H9 (cell line): ENCODE measurements at regions not wholly inside any gene's neighbourhood (a gene's known extent, or its start where the extent isn't known, plus 50 kb on each side); places are given as distances from the start of the nearest gene placed in this dataset.

ENCODE experiments used
- DNase-seq: peaks from one replicate; pipeline ENCODE4 v3.0.0-alpha.2; 2017
- H2AFZ ChIP-seq: one replicate; pipeline ENCODE4 v1.6.1; 2013; ENCODE audit warnings: mild to moderate bottlenecking, low read length, control low read depth, moderate library complexity
- H2AK5ac ChIP-seq: 2 replicates; pipeline ENCODE4 v1.6.1; 2013; ENCODE audit warnings: low read length, control low read depth, mixed read lengths; ENCODE audit not compliant: insufficient read length
- H2BK120ac ChIP-seq: one replicate; pipeline ENCODE4 v1.6.1; 2013; ENCODE audit warnings: low read depth, mild to moderate bottlenecking, low read length, control low read depth, inconsistent platforms; ENCODE audit not compliant: poor library complexity, severe bottlenecking
- H2BK12ac ChIP-seq: 2 replicates; pipeline ENCODE4 v1.6.1; 2013; ENCODE audit warnings: low read length, control low read depth, mixed read lengths, low read depth; ENCODE audit not compliant: insufficient read length
- H2BK15ac ChIP-seq: 2 replicates; pipeline ENCODE4 v1.6.1; 2013; ENCODE audit warnings: low read depth, low read length, control low read depth
- H2BK20ac ChIP-seq: one replicate; pipeline ENCODE4 v1.6.1; 2013; ENCODE audit warnings: low read depth, mild to moderate bottlenecking, low read length, control low read depth, inconsistent platforms; ENCODE audit not compliant: poor library complexity, severe bottlenecking
- H2BK5ac ChIP-seq: 2 replicates; pipeline ENCODE4 v1.6.1; 2013; ENCODE audit warnings: low read length, control low read depth, mixed read lengths; ENCODE audit not compliant: insufficient read length
- H3K14ac ChIP-seq: 2 replicates; pipeline ENCODE4 v1.6.1; 2013; ENCODE audit warnings: low read length, control low read depth; ENCODE audit not compliant: insufficient read depth
- H3K18ac ChIP-seq: 2 replicates; pipeline ENCODE4 v1.6.1; 2013; ENCODE audit warnings: low read depth, mild to moderate bottlenecking, mixed read lengths, low read length, control low read depth; ENCODE audit not compliant: insufficient read length
- H3K23ac ChIP-seq: 2 replicates; pipeline ENCODE4 v1.6.1; 2013; ENCODE audit warnings: low read length, control low read depth, mixed read lengths, low read depth; ENCODE audit not compliant: insufficient read length
- H3K23me2 ChIP-seq: 2 replicates; pipeline ENCODE4 v1.6.1; 2013; ENCODE audit warnings: low read depth, mild to moderate bottlenecking, mixed read lengths, low read length, control low read depth; ENCODE audit not compliant: insufficient read length, poor library complexity, severe bottlenecking
- H3K27ac ChIP-seq: 2 replicates; pipeline ENCODE4 v1.5.1; 2013; ENCODE audit warnings: low read length, control low read depth, mixed read lengths, low read depth; ENCODE audit not compliant: insufficient read length
- H3K27me3 ChIP-seq: 2 replicates; pipeline ENCODE4 v1.6.1; 2013; ENCODE audit warnings: low read length, control low read depth, inconsistent platforms; ENCODE audit not compliant: insufficient read depth
- H3K4ac ChIP-seq: 2 replicates; pipeline ENCODE4 v1.6.1; 2013; ENCODE audit warnings: low read depth, mild to moderate bottlenecking, control low read depth, inconsistent platforms, low read length, moderate library complexity
- H3K4me1 ChIP-seq: 2 replicates; pipeline ENCODE4 v1.6.1; 2013; ENCODE audit warnings: low read length, control low read depth, inconsistent platforms; ENCODE audit not compliant: insufficient read depth
- H3K4me2 ChIP-seq: 2 replicates; pipeline ENCODE4 v1.6.1; 2013; ENCODE audit warnings: low read length, control low read depth, mixed read lengths; ENCODE audit not compliant: insufficient read length, insufficient read depth
- H3K56ac ChIP-seq: 2 replicates; pipeline ENCODE4 v1.6.1; 2013; ENCODE audit warnings: low read depth, mild to moderate bottlenecking, mixed read lengths, low read length, control low read depth; ENCODE audit not compliant: insufficient read length
- H3K79me1 ChIP-seq: 2 replicates; pipeline ENCODE4 v1.6.1; 2013; ENCODE audit warnings: low read depth, mild to moderate bottlenecking, moderate library complexity, low read length, control low read depth, inconsistent platforms; ENCODE audit not compliant: insufficient read depth, poor library complexity, severe bottlenecking
- H3K79me2 ChIP-seq: 2 replicates; pipeline ENCODE4 v1.6.1; 2013; ENCODE audit warnings: low read length, control low read depth, inconsistent platforms; ENCODE audit not compliant: insufficient read depth
- H3K9ac ChIP-seq: 2 replicates; pipeline ENCODE4 v1.6.1; 2013; ENCODE audit warnings: low read length, control low read depth, mixed read lengths; ENCODE audit not compliant: insufficient read length; ENCODE audit errors: extremely low read depth
- H3K9me3 ChIP-seq: one replicate; pipeline ENCODE4 v1.6.1; 2013; ENCODE audit warnings: low read depth, low read length, inconsistent platforms; ENCODE audit not compliant: control insufficient read depth
- H3T11ph ChIP-seq: one replicate; pipeline ENCODE4 v1.6.1; 2013; ENCODE audit warnings: mild to moderate bottlenecking, low read length, control low read depth, inconsistent platforms
- H4K20me1 ChIP-seq: one replicate; pipeline ENCODE4 v1.6.1; 2013; ENCODE audit not compliant: control insufficient read depth, insufficient read length, insufficient read depth
- H4K5ac ChIP-seq: 2 replicates; pipeline ENCODE4 v1.6.1; 2013; ENCODE audit warnings: low read depth, mild to moderate bottlenecking, mixed read lengths, low read length, control low read depth; ENCODE audit not compliant: insufficient read length
- H4K8ac ChIP-seq: replicated peaks from 2 replicates; pipeline ENCODE4 v1.6.1; 2013; ENCODE audit warnings: low read length, control low read depth, mixed read lengths, low read depth; ENCODE audit not compliant: insufficient read length
- H4K91ac ChIP-seq: 2 replicates; pipeline ENCODE4 v1.6.1; 2013; ENCODE audit warnings: low read depth, mild to moderate bottlenecking, moderate library complexity, mixed read lengths, low read length, control low read depth; ENCODE audit not compliant: insufficient read length
- H3K27ac Mint-ChIP-seq, 3 experiments: 2 replicates in 2 of 3; 3 replicates in 1 of 3; pipeline ENCODE4 v1.8.0; 2020 to 2021; ENCODE audit warnings: mixed read lengths in 3 of 3, mild to moderate bottlenecking in 1 of 3, moderate library complexity in 1 of 3
- H3K27me3 Mint-ChIP-seq: 2 replicates; pipeline ENCODE4 v1.8.0; 2021; ENCODE audit warnings: low read depth, mild to moderate bottlenecking, moderate library complexity, mixed read lengths
- H3K36me3 Mint-ChIP-seq, 3 experiments: 2 replicates in 2 of 3; 3 replicates in 1 of 3; pipeline ENCODE4 v1.8.0; 2020 to 2021; ENCODE audit warnings: low read depth in 3 of 3, mixed read lengths in 3 of 3; ENCODE audit not compliant: insufficient read depth in 1 of 3
- H3K4me1 Mint-ChIP-seq, 2 experiments: 2 replicates each; pipeline ENCODE4 v1.8.0; 2020; ENCODE audit warnings: mixed read lengths in 2 of 2
- H3K4me3 Mint-ChIP-seq, 2 experiments: 2 replicates in 1 of 2; 3 replicates in 1 of 2; pipeline ENCODE4 v1.8.0; 2020 to 2021; ENCODE audit warnings: mild to moderate bottlenecking in 2 of 2, mixed read lengths in 2 of 2, moderate library complexity in 1 of 2
- H3K9me3 Mint-ChIP-seq, 2 experiments: 2 replicates in 1 of 2; 3 replicates in 1 of 2; pipeline ENCODE4 v1.8.0; 2020; ENCODE audit warnings: mild to moderate bottlenecking in 2 of 2, mixed read lengths in 2 of 2, moderate library complexity in 1 of 2
- CTCF ChIP-seq: fragments of 200-600 bp; sonication (generic); conservative IDR thresholded peaks from 3 replicates; pipeline ENCODE4 v1.8.0; 2021; ENCODE audit warnings: antibody characterized with exemption, mild to moderate bottlenecking
- WGBS: extraction: QIAGEN DNeasy Blood & Tissue Kit; methylation state at CpG from one replicate; pipeline ENCODE4 v1.1.7; 2013; ENCODE audit warnings: missing lambda C conversion rate, low lambda C conversion rate, mixed read lengths; ENCODE audit not compliant: insufficient read length; ENCODE audit errors: extremely low coverage; 5-methylcytosine and 5-hydroxymethylcytosine counted together

- TF ChIP-seq CTCF, result no peak
- H3T11ph ChIP-seq, result no peak overlapping the region
- no peak overlapping the region for H3K27ac ChIP-seq
- no peak overlapping the region for H3K18ac ChIP-seq
- H3K79me2 ChIP-seq, result no peaks in the 10 kb centered on the region
- H3K23ac ChIP-seq, result no peak overlapping the region
- H2BK5ac ChIP-seq, result no peak overlapping the region
- H2BK120ac ChIP-seq, result no peak overlapping the region
- WGBS, result no CpG with 5 or more reads among the region's 1 CpG
- no peaks in the 10 kb centered on the region for H3K4me1 ChIP-seq
- no peak overlapping the region for H3K4me2 ChIP-seq
- no peaks in the 10 kb centered on the region for H3K23me2 ChIP-seq
- H3K79me1 ChIP-seq, result no peaks in the 10 kb centered on the region
- H2BK20ac ChIP-seq, result no peak overlapping the region
- Mint-ChIP-seq H3K36me3 (no peaks in the 10 kb centered on the region), H3K9me3 (no peaks in the 10 kb centered on the region), H3K4me1 (no peaks in the 10 kb centered on the region; a peak in 1 of 4 replicates), H3K4me3 (no peak overlapping the region), H3K27me3 (no peaks in the 10 kb centered on the region; the same call in 1 of the 2 replicates), H3K27ac (no peak overlapping the region; a peak in 1 of 7 replicates)
- H4K8ac ChIP-seq, result no peak overlapping the region
- no peak overlapping the region for H2BK12ac ChIP-seq
- H3K9me3 ChIP-seq, result no peaks in the 10 kb centered on the region
- no peak overlapping the region for H3K9ac ChIP-seq
- no peak overlapping the region for H2AFZ ChIP-seq
- H4K20me1 ChIP-seq, result no peaks in the 10 kb centered on the region
- H2AK5ac ChIP-seq, result no peak overlapping the region
- H3K14ac ChIP-seq, result no peak overlapping the region
- no peak overlapping the region for H3K56ac ChIP-seq
- no peak for DNase-seq
- no peak overlapping the region for H4K91ac ChIP-seq
- H3K27me3 ChIP-seq, result no peaks in the 10 kb centered on the region
- H2BK15ac ChIP-seq, result no peak overlapping the region
- H4K5ac ChIP-seq, result no peak overlapping the region
- no peak overlapping the region for H3K4ac ChIP-seq
These were observed 107.0 kb upstream of the SLC35G4 start for GRCh38 chr18:11502368-11502767.
